ENCODE measurements at regions not wholly inside any gene's neighbourhood (a gene's known extent, or its start where the extent isn't known, plus 50 kb on each side); places are given as distances from the start of the nearest gene placed in this dataset.

GRCh38 chr10:104505521-104506042 lies 135.5 kb upstream of the SORCS3 start:
- no peak for DNase-seq (ENCODE audit: low read depth in 1 of 2, low spot score in 1 of 2)

- DNase-seq (ENCODE audit: low read depth in 1 of 2, low spot score in 1 of 2): no peak
Observed at GRCh38 chr10:104509981-104510380, 131.1 kb upstream of the SORCS3 start.

- no peak for DNase-seq (ENCODE audit: low read depth in 1 of 2, low spot score in 1 of 2)
Observed at GRCh38 chr10:104510644-104511043, 130.4 kb upstream of the SORCS3 start.

GRCh38 chr10:104512800-104513199 lies 128.3 kb upstream of the SORCS3 start:
- no peak for DNase-seq (ENCODE audit: low read depth in 1 of 2, low spot score in 1 of 2)

- no peak for DNase-seq (ENCODE audit: low read depth in 1 of 2, low spot score in 1 of 2)
Observed at GRCh38 chr10:104515678-104516199, 125.4 kb upstream of the SORCS3 start.

- DNase-seq (ENCODE audit: low read depth in 1 of 2, low spot score in 1 of 2): no peak
Observed at GRCh38 chr10:104516986-104517385, 124.1 kb upstream of the SORCS3 start.

- no peak for DNase-seq (ENCODE audit: low read depth in 1 of 2, low spot score in 1 of 2)
Observed at GRCh38 chr10:104517946-104518345, 123.1 kb upstream of the SORCS3 start.

GRCh38 chr10:104518891-104519290 lies 122.2 kb upstream of the SORCS3 start:
- no peak for DNase-seq (ENCODE audit: low read depth in 1 of 2, low spot score in 1 of 2)

GRCh38 chr10:104520653-104521052 lies 120.4 kb upstream of the SORCS3 start:
- no peak for DNase-seq (ENCODE audit: low read depth in 1 of 2, low spot score in 1 of 2)

GRCh38 chr10:104521901-104522694 lies 119.0 kb upstream of the SORCS3 start:
- no peak for DNase-seq (ENCODE audit: low read depth in 1 of 2, low spot score in 1 of 2)

GRCh38 chr10:104526188-104526587 lies 114.9 kb upstream of the SORCS3 start:
- DNase-seq (ENCODE audit: low read depth in 1 of 2, low spot score in 1 of 2): no peak

- no peak for DNase-seq (ENCODE audit: low read depth in 1 of 2, low spot score in 1 of 2)
Observed at GRCh38 chr10:104527013-104527412, 114.1 kb upstream of the SORCS3 start.

- no peak for DNase-seq (ENCODE audit: low read depth in 1 of 2, low spot score in 1 of 2)
Observed at GRCh38 chr10:104540181-104540580, 100.9 kb upstream of the SORCS3 start.

- no peak for DNase-seq (ENCODE audit: low read depth in 1 of 2, low spot score in 1 of 2)
Observed at GRCh38 chr10:104541820-104542219, 99.3 kb upstream of the SORCS3 start.

- DNase-seq (ENCODE audit: low read depth in 1 of 2, low spot score in 1 of 2): no peak
Observed at GRCh38 chr10:104546336-104546735, 94.8 kb upstream of the SORCS3 start.

- no peak for DNase-seq (ENCODE audit: low read depth in 1 of 2, low spot score in 1 of 2)
Observed at GRCh38 chr10:104546756-104547155, 94.3 kb upstream of the SORCS3 start.

- DNase-seq (ENCODE audit: low read depth in 1 of 2, low spot score in 1 of 2): no peak
Observed at GRCh38 chr10:104548090-104548489, 93.0 kb upstream of the SORCS3 start.

GRCh38 chr10:104556831-104557230 lies 84.3 kb upstream of the SORCS3 start:
- DNase-seq (ENCODE audit: low read depth in 1 of 2, low spot score in 1 of 2): no peak

- no peak for DNase-seq (ENCODE audit: low read depth in 1 of 2, low spot score in 1 of 2)
Observed at GRCh38 chr10:104557966-104558365, 83.1 kb upstream of the SORCS3 start.

- DNase-seq (ENCODE audit: low read depth in 1 of 2, low spot score in 1 of 2): no peak
Observed at GRCh38 chr10:104559935-104560334, 81.2 kb upstream of the SORCS3 start.

- DNase-seq (ENCODE audit: low read depth in 1 of 2, low spot score in 1 of 2): no peak
Observed at GRCh38 chr10:104563051-104563450, 78.0 kb upstream of the SORCS3 start.

- DNase-seq (ENCODE audit: low read depth in 1 of 2, low spot score in 1 of 2): no peak
Observed at GRCh38 chr10:104563548-104563947, 77.5 kb upstream of the SORCS3 start.

- DNase-seq (ENCODE audit: low read depth in 1 of 2, low spot score in 1 of 2): no peak
Observed at GRCh38 chr10:104574427-104574826, 66.7 kb upstream of the SORCS3 start.
